DMS53 (cell line): ENCODE measurements at regions not wholly inside any gene's neighbourhood (a gene's known extent, or its start where the extent isn't known, plus 50 kb on each side); places are given as distances from the start of the nearest gene placed in this dataset.

Experiments used
- DNase-seq: peaks from one replicate; lab custom pipeline; 2025; lab: John Stamatoyannopoulos, UW

DNA sequence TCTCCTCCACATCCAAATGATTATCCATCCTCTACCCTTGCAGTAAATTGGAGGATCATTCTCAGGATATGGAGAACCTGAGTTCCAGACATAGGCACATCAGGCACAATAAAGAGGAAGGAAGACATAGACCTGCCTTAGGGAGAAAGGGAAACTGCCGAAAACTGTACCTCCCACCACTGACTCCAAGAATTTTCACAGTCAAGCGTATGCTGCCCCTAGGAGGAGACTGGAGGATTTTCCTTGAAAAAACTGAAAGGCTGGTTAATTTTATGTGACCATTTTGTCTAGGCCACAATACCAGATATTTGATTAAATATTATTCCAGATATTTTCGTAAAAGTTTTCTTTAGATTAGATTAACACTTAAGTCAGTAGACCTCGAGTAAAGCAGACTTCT lies 638.5 kb upstream of the PKDCC start:
- DNase-seq = no peak

DNA sequence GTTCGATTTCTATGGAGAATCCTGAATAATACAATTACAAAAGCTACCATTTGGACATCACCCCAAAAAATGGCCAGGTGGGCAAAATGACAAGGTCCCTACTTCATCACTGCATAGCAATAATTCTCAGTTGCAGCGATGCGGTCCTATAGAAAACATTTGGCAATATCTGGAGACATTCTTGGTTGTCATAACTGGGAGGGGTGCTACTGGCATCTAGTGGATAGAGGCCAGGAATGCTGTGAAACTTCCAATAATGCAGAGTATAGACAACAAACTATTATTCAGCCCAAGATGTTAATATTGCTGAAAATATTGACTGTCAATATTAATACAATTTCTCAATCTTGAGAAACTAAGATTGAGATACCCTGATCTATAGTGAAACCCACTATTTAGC lies 637.8 kb upstream of the PKDCC start:
- peak; percentile 2 for DNase-seq

DNA sequence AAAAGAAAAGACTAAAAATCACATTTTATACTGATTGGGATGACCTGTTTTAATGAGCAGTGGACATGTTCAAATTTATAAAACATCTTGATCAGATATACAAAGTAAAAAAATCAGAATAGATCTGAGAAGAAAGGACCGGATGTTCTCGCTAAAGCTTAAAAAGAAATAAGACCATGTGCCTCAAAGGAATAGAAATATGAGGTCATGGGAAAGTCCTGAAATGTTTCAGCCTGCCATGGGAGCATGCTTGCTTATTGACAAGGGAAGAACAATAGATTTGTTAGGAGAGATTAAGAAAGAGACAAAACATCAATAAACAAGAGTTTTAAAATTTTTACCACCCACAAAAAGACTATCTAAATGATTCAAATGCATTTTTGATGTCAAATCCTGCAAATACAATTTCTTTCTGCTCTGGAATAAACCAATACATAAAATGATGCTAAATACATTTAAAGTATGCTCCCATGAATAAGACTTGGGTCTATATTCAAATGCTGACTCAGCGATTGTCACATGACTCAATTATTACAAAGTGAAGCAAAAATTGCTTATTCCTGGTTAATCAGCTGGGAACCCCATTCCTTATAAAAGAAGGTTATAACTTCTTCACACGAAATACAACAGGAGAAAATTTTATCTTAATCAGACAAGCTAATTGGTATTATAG lies 633.9 kb upstream of the PKDCC start:
- no peak for DNase-seq

DNA sequence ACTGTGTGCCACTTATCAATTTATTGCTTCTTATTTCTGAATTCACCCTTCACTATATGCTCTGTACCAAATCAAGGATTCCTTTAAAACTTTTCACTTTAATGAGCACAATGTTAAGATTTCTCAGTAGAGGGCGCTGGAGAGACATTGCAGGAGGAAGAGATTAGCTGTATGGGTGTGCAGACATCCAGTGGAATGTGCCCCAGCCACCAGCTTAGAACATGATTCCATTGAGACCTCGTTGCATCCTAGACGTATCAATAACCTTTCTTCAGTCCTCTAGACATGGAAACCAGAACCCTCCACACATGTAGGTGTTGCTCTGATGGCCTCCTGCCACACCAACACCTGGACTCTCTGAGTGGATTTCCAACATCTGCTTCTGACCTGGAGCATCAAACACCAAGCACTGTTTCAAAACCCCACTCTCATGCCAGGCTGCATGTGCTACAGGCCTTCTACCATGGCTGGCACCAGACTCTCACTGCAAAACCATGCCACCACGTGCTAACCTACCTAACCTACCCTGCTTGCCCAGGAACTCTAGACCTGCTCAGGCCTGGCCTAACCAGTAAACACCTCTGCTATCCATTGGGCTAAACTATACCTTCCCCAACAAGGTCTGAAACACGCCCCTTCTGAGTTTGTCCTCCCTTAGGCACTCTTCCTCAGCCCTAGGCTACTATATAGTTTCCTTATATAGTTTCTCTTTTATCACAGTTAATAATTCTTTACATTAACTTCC lies 633.2 kb upstream of the PKDCC start:
- DNase-seq = peak; percentile 74

DNA sequence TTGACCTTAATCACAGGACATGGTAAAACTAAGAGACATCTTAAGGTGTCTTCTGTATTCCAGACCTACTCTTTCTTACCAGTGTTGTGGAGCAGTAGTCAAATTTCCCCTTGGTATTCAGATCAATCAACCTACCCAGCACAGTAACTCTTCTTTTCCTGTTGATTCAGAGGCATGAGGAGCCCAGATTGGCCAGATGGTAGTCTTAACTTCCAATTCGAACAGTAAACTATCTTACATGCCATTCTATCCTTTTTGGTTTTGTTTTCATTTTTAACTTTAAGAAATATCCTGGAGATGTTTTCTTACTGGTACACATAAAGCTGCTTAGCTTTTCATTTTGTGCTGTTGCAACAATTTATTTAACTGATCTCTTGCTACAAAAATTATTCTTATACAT lies 630.3 kb upstream of the PKDCC start:
- DNase-seq = no peak

DNA sequence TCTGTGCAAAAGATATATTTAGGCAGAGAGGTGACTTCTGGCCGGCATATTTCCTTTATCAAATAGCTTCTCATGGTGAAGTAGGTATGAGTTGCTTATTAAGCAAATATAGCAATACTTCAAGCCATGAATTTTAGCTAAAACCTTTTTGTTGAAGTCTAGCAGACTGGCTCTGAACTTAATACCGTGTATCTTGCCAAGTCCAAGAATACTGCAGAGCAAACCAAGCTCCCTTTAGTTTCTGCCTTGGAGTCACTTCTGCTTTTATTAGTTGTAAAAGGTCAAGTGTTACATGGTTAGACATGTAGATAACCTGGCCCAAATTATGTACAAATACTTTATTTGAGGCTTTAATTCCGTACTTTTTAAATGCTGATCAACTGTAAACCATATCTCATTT lies 627.6 kb upstream of the PKDCC start:
- no peak for DNase-seq

DNA sequence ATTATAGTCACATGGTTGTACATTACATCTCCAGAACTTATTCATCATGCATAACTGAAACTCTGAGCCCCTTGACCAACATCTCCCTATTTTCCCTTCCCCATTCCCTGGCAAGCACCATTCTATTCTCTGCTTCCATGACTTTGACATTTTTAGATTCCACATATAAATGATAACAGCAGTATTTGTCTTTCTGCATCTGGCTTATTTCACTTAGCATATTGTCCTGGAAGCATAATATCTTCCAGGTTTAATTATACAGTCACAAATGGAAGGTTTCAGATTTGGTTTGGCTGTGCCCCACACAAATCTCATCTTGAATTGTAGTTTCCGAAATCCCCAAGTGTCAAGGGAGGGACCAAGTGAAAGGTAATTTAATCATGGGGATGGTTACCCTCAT lies 626.9 kb upstream of the PKDCC start:
- DNase-seq = no peak

DNA sequence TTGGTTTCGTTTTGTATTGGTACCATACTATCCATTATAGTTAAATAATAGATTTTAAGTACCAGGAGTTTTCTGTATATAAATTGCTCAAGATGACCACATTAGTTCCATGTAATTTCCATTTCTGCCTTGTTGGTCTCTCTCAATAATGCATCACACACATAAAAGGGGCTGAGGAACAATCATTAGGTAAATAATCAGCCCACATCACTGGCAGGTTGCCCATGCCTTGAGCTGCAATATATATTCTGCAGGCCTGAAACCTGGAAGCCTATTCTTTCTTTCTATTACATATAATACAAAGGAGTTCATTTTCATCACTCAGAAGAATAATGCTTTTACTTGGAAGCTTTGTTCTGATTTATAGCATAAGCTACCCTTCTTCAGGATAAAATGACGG lies 616.1 kb upstream of the PKDCC start:
- DNase-seq = no peak

DNA sequence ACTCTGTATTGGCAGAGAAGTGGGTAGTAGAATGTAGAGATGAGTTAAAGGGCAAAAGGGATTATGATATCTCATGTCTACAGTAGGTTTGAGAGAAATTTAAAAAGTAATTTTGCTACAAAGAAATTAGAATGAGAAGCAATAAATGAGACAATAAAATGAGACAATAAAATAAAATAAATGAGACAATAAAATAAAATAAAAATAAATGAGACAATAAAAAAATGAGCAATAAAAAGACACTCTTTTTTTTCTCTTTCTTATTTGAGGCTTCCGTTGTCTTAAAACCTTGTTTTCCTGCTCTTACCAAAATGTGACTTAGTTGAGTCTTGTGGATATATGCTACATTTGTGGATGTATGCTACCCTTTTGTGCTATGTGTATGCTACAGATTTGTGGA lies 615.4 kb upstream of the PKDCC start:
- no peak for DNase-seq

DNA sequence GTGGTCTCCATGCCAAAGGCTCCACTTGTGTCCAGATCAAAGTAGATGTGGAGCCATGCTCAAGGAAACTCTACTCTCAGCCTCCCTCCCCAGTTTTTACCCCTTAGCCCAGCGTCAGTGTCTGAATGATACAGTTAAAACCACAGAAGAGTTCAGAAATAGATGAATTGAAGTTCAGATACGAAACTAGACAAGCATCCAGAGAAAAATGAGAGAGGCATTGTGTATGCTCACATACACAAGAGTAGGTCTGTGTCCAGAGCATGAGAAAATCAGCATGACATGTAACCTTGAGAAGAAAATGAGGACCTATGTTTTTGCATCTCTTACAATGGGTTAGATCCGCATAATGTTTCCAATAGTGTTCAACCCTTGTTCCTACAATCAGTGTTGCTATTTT lies 612.8 kb upstream of the PKDCC start:
- no peak for DNase-seq

DNA sequence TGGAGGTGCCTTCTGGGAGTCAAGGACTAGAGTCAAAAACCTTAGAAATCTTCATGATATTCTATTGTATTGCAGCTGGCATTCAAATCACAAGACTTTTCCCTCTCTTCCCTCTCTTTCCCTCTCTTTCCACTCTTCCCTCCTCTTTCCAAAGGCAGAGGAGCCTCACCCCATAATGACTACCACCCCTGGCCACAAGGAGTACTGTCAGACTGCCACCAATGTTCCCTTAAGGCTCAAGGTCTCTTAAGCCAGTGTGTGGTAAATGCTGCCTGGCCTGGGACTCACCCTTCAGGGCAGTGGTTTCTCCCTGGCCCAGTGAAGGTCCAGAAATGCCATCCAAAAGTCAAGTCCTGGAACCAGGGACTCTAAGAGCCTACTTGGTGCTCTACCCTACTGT lies 605.9 kb upstream of the PKDCC start:
- no peak for DNase-seq

DNA sequence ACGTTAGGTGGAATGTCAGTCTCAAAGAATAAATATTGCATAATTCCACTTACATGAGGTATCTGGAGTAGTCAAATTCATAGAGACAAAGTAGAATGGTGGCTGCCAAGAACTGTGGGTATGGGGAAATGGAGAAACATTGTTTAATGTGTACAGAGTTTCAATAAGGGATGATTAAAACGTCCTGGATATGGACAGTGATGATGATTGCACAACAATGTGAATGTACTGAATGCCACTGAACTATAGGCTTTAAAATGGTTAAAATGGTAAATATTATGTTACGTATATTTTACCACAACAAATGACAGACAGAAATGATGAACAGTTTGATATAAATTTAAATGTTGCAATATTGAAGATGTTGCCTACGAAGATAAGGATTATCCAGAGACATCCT lies 602.0 kb upstream of the PKDCC start:
- no peak for DNase-seq

DNA sequence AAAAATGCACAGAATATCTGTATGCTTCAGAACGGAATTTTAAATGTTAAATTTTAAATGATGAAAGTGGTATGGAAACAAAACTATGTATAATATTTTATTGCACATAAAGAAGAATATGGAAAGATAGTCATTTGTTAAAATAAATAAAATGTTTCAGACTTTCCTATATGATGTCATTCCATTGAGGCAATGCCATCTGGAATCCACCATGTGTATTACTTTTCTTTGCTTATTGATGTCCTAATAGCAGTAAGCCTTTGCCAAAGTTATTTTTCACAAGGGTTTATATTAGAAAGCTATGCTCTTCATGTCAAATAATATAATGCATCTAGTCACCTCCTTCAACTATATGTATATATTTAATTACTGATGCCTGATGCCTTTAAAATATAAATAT lies 601.6 kb upstream of the PKDCC start:
- DNase-seq = no peak

DNA sequence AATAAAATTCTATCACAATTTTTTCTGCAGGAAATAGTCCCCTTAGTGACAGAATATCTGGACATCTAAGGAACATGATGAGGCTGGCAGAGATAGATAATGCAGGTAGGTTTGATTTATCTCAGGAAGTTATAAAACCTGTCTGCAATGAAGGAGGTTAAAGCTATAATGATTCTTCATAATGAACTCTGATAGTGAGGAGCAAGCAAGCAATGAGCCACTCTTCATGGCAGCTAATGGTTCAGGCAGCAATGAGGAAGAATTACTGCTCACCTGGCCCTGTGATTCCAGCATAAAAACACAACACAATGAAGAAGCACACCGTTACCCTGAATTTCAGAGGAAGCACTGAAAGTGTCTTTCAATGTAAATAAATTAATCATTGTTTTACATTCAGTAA lies 599.6 kb upstream of the PKDCC start:
- DNase-seq = no peak

DNA sequence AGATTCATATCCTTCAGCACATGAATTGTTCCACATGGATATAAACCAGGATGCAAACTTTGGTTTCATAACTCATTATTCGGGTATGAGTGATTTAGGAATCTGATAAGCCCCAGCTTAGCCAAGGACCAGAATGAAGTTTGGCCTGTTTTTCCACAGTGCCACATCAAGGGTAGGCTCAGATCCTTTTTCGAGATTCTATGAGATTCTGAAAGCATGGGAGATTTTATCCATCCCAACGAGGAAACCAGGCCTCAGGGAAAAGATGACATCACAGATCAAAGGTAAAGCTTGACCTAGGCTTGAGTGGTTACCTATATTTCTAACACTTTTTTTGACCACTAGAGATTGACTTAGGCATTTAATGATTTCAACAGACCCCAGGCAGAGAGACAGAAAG lies 590.8 kb upstream of the PKDCC start:
- DNase-seq = no peak

DNA sequence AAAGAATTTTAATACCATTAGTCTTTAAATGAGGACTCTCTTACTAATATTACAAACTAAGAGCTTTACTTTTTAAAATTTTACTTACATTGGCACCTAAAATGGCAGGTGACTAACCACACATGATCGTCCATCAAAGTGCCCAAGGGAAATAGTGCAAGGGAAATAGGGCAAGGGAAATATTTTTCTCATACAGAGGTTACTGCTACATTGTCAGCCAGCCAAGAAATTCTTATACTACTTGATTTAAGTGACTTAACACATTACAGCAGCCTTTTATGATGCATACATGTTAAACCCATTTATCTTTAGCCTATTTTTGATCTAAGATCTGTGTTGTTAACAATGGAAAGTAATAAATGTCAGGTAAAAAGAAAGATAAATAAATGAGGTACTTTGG lies 587.2 kb upstream of the PKDCC start:
- no peak for DNase-seq

DNA sequence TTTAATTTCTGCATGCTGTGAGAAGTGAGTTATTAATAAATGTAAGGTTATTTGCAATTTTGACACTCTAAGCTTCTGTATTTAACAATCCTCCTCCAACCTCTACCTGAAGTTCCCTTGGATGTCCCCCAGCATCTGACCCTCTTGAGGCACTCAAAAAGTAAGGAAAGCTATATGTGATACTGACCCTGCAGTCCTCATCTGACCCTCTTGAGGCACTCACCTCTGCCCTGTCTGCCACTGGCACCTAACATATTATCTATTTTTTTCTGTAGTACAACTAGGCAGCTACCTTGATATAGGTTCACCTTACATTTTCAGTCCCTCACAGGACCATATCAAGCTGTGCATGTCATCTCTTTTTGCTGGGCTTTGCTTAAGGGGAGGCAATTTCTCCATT lies 583.4 kb upstream of the PKDCC start:
- no peak for DNase-seq

DNA sequence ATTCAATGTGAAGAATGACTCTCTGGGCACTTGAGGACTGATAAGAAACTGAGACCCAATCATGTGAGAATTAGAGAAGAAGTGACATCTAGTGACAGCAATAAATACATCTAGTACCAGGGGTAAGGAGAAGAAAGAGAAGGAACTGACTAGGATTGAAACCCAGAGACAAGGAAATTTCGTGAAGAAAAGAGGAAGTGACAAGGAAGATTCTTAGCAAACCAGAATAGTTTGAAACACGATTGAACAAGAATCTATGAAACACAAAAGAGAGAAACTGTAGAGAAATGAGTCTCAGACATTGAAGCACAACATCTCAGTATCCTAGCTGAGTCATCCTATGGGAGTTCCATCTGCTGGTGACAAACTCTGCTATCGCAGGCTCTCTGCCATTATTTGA lies 571.9 kb upstream of the PKDCC start:
- DNase-seq = peak; percentile 5

DNA sequence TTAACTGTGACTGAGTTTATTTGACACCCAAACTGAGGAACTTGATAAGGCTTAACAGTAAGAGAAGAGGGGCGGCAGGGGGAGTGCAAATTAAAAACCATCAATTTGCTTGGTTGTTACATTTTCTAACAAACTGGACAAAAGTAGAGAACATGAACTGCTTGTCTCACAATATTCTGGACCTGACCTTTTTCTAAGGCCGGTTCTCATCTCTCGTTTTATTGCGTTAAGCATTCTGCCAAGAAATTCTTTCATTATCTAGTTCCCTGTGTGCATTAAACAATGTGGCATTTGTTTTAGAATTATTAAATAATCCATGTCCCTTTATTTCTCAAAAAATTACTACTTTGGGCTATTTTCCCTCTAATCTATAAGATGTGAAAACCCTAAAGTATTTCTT lies 565.2 kb upstream of the PKDCC start:
- DNase-seq = no peak

DNA sequence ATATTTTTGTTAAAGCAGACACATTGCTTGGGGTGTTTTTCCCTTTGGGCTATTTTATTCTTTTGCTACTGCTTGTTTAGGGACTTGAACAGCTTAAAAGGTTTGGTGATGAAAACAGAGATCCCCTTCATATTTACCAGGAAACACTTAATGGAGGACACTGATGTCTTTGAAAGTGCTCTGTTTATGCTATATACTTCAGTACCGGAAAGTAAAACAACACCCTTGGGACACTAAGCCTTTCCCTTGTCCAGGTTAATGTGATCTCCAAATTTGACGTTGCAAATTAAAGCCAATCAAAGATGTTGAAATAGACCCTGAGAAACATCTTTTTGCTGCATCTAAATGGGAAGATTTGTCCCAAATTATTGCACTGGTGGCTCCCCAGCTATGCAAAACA lies 564.6 kb upstream of the PKDCC start:
- no peak for DNase-seq

DNA sequence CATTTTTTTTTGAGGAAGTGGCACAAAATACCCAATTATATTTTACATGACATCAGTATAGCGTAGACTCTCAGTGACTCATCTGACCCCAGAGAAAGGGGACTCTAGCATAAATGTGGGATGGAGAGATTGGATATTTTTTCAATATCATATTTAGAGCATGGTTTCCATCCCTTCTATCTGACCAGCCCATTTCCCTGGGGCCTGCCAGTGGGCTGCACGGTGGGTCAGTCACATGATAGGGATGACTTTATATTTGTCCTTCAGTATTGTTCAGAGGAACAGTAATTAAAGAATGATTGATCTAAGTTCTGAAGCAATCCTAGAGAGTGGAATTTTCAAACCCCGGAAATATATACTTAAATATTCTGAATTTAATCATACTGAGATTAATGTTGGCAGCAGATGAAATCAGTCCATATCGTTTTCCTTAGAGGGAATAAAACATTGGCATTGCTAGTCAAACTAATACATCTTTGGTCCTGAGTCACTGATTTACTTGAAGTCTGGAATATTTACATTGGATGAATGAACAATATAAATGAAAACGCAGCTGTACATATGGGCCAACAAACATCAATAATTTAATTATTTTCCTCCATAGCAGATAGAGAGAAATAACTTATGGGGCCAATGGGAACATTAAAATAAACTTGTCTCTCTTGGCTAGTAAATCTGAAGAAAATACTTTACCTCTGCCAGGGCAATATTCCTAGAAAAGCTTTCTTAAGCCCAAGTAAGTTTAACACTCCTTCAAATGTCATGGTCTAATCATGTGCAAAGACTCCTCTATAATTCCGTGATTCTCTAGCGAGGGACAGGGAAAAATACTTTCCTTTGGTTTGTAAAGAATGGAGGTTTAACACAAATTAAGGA lies 563.6 kb upstream of the PKDCC start:
- DNase-seq = no peak

DNA sequence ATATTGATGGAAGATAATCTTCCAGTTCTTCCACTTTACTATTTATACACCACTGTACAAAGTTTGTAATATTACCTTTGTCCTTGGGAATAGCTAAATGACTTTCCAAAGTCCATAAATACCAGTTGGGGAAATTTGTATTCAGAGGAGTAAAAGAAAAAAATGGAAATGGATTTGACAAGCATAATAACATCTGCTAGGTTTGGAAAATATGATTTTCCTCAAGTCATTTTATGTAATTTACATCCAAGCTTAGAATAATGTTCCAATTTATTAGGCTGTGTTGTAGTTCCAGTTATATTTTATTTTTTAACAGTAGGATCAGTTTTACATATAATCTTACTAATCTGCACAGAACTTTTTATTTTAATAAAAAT lies 563.0 kb upstream of the PKDCC start:
- DNase-seq = no peak

DNA sequence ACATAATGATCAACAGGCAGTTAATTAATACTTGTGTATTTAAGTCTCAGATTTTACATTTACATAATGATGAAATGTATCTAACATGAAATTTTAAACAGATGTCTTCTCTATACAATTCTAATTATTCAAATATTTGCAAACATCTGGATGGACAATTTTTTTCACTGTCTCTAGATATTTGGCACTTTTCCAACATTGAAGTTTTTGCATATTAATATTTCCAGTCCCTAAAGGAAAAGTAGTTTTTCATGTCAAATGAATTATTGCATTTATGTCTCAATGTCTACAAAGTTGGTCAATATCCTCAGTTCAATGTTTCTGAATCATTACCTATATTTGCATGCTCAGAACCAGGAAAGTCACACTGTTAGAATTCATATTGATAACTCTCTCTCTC lies 560.9 kb upstream of the PKDCC start:
- DNase-seq = no peak
